Fibroblast of peridontal ligament (primary cell): ENCODE measurements at regions not wholly inside any gene's neighbourhood (a gene's known extent, or its start where the extent isn't known, plus 50 kb on each side); places are given as distances from the start of the nearest gene placed in this dataset.

Experiments
- DNase-seq: peaks from one replicate; pipeline ENCODE4 v3.0.0-alpha.2; 2010; ENCODE audit errors: extremely low read depth

- DNase-seq, result no peak
Observed at GRCh38 chr11:81432333-81432732, 1301.3 kb downstream of the FAM181B start.

- no peak for DNase-seq
Observed at GRCh38 chr11:81424822-81425221, 1308.8 kb downstream of the FAM181B start.

GRCh38 chr11:81422402-81422801 is 1311.3 kb downstream of the FAM181B start:
- no peak for DNase-seq

GRCh38 chr11:81421251-81421860 is 1312.3 kb downstream of the FAM181B start:
- DNase-seq, result no peak

GRCh38 chr11:81420668-81421250 is 1312.9 kb downstream of the FAM181B start:
- no peak for DNase-seq

GRCh38 chr11:81397316-81397715 is 1336.3 kb downstream of the FAM181B start:
- DNase-seq, result no peak

- DNase-seq, result no peak
Observed at GRCh38 chr11:81394311-81394710, 1339.4 kb downstream of the FAM181B start.

- no peak for DNase-seq
Observed at GRCh38 chr11:81388326-81388725, 1345.3 kb downstream of the FAM181B start.

GRCh38 chr11:81380395-81380794 is 1353.3 kb downstream of the FAM181B start:
- no peak for DNase-seq

- DNase-seq, result no peak
Observed at GRCh38 chr11:81377418-81377817, 1356.2 kb downstream of the FAM181B start.

- DNase-seq, result no peak
Observed at GRCh38 chr11:81373986-81374385, 1359.7 kb downstream of the FAM181B start.

GRCh38 chr11:81368192-81368591 is 1365.5 kb downstream of the FAM181B start:
- no peak for DNase-seq

- DNase-seq, result no peak
Observed at GRCh38 chr11:81365496-81365895, 1368.2 kb downstream of the FAM181B start.

GRCh38 chr11:81359476-81359875 is 1374.2 kb downstream of the FAM181B start:
- no peak for DNase-seq

- no peak for DNase-seq
Observed at GRCh38 chr11:81345609-81346008, 1388.1 kb downstream of the FAM181B start.

- DNase-seq, result no peak
Observed at GRCh38 chr11:81342966-81343365, 1390.7 kb downstream of the FAM181B start.

GRCh38 chr11:81340225-81340624 is 1393.4 kb downstream of the FAM181B start:
- DNase-seq, result no peak

GRCh38 chr11:81339521-81339920 is 1394.1 kb downstream of the FAM181B start:
- no peak for DNase-seq

- no peak for DNase-seq
Observed at GRCh38 chr11:81337756-81338155, 1395.9 kb downstream of the FAM181B start.

- no peak for DNase-seq
Observed at GRCh38 chr11:81332276-81332675, 1401.4 kb downstream of the FAM181B start.

GRCh38 chr11:81331611-81332235 is 1401.9 kb downstream of the FAM181B start:
- no peak for DNase-seq

GRCh38 chr11:81331088-81331487 is 1402.6 kb downstream of the FAM181B start:
- DNase-seq, result no peak

- DNase-seq, result no peak
Observed at GRCh38 chr11:81303038-81303664, 1430.5 kb downstream of the FAM181B start.
